HG03469 (cell line): ENCODE measurements at regions not wholly inside any gene's neighbourhood (a gene's known extent, or its start where the extent isn't known, plus 50 kb on each side); places are given as distances from the start of the nearest gene placed in this dataset.

Source experiments
- ATAC-seq: cut with Tn5 transposase; IDR thresholded peaks from one replicate; pipeline ENCODE4 v1.9.1; 2021; ENCODE audit warnings: mild to moderate bottlenecking, moderate library complexity, moderate number of reproducible peaks; ENCODE audit not compliant: unreplicated experiment

DNA sequence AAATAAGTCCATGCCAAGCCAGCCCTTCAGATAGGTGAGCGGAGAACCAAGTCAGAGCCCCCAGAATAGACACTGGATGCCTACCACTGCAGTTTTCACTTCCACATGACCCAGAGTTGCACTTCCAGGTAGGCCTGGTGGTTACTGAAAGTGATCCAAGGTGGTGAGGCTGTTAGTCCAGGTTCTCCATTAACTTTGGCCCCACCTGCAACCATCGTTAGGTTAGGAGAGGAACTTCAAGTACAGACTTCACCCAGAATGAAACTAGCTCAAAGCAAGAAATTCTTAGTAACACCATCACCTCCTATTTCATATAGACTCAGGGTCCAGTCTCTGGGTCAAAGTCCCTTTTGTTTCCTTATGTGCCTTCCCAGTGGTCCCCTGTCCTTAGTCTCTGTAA, 293.1 kb upstream of the ID2 start:
- ATAC-seq = no peak

DNA sequence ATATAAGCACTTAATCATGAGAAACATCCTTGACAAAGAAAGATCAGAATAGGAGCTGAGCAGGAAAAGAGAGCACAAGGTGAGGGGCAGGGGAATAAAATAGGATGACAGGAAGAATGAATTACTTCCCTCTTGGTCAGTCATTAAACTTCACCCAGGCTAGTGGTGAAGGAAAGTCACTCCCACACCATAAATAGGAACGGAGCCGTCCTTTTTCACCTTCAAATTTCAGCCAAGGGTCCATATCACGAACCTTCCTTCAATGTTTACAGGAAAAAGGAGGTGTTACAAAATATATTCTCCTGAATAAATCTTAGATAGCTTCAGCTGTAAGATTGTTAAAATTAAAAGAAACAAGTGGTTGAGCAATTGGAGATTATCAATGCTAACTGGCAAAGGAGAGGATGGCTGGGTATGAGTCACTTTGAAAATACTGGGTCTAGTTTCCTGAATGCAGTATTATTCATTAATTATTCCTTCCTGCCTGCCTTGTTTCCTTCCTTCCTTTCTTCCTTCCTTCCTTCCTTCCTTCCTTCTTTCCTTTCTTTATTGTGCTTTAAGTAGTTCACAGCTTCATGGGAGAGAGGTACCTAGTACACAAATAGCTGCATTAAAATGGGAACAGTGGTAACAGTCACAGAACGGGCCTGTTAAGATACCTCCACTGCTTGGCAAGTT, 292.3 kb upstream of the ID2 start:
- ATAC-seq = no peak

DNA sequence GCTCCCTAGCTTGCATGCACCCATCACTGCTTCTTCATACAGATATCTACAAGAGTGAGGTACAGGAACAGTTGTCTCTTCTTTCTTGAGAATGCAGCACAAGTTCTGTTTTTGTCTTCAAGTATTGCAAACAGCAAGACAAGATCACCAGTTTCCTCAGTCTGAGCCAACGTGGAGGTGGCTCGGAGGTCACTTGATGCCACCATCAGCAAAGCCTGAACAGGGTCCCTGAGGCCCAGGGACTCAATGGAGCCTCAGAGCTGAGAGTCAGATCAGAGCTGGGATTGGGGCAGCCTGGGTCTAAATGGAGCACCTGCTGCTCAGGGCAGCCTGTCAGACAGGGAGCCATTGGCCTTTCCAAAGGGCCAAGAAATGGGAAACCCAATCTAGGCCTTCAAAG, 290.7 kb upstream of the ID2 start:
- ATAC-seq = no peak

DNA sequence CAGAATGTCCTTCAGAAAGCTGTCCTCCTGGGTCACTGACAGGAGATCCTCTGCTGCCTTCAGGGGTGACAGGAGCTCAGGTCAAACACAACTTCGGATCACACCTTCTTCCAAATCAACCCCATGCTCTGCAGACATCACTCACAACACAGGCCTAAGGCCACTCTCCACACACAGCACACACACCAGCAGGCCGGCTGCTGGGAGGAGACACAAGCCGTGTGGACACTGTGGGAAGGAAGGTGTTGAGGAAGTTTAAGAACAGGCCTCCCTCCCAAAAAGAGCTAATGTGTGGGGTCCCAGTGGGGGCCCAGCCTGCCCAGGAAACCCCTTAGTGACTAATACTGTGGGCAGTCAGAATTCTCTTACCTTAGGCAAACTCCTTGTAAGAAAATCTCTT, 290.3 kb upstream of the ID2 start:
- no peak for ATAC-seq

DNA sequence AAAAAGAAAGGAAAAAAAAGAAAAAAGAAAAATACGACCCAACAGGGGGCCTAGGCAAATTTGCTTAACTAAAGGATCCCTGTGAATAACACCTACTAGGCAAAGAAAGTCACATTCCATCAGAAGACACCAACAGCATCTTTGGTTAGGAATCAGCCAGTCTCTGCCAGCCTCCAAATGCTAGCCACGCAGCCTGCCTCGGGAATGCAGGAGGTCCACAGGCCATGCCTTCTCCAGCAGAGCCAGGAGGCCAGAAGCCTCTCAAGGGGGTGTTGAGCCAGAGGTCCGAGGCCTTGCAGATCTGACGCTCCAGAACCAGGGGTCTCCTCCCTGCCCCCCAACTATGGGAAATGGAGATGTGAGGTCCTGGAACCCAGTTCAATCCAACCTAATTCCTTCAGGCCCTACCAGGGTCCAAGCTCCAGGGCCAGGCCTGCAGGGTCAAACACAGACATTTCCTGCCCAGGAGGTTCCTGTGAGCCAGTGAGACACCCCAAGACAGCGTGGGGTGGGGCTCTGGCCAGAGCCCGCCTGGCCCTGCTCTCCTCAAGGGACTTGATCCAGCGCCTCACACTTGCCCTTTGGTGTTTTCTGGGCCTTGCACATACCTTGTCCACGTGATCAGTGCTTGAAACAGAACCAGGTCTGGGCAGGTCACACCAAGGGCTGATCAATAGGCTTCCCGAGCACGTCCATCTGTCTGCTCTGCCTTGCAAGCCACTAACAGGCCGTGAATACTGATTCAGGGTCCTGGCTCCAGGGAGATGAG, 289.6 kb upstream of the ID2 start:
- no peak for ATAC-seq

DNA sequence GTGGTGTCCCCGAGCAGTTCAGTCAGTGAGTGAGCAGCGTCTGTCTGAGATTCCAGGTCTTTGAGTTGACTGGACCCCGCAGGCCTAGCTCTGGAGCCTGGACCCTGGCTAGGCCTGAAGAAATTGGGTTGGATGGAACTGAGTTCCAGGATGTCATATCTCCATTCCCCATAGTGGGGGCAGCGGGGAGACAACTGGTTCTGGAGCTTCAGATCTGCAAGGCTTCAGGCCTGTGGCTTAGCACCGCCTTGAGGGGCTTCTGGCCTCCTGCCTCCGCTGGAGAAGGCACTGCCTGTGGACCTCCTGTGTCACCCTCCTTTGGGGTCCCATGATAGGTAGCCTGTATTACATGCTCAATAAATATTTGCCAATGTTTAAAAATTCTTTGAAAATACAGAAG, 288.4 kb upstream of the ID2 start:
- ATAC-seq = no peak

DNA sequence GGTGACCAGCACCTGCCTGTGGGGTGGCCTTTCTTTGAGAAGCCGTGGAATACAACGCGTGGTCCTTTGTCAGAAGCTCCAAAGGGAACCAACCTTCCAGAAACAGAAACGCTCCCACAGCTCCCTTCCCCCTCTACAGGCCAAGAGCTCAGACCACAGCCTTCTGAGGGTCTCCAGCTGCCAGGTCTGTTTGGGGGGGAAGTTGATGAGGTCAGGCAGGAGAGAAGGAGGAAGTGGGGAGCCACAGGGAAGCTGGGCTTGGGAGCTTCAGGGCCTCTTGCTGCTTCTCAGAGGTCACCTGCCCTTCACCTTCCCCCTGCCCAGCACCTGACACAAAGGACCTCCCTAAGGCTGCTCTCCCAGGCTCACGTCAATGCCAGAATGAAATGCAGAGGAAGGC, 287.7 kb upstream of the ID2 start:
- no peak for ATAC-seq

DNA sequence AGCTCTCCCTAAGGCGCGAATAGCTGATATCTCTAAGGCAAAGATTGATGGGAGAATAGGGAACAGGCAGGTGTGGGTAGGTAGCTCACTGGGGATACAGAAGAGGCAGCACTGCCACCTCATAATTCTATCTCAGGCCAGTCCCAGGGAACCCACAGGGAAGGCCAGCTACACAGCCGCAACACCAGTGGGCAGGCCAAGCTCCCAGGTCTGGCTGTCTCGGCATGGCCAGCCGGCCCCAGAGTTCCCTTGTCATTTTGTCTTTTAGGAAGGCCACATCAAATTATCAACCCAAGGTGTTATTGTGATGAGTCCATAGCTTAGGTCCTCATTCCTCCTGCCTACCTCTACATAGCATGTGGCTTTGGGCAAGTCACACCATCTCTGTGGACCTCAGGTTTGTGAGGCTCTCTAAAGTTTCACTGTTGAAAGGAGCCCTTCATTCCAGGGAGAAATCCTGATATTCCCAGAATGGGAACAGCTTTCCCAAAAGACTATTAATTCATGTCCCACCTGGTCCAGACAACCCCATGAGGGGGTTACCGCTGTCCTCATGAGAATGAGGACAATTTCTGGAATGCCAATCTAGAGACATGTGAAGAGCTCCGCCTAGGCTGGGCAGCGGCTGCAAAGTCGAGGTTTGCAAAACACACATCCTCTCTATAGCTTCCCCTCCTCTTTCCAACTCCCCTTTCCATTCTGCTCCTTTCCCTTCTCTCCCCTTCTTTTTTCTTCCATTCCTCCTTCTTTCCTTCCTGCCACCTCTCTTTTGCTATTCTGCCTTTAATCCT, 287.1 kb upstream of the ID2 start:
- ATAC-seq = no peak

DNA sequence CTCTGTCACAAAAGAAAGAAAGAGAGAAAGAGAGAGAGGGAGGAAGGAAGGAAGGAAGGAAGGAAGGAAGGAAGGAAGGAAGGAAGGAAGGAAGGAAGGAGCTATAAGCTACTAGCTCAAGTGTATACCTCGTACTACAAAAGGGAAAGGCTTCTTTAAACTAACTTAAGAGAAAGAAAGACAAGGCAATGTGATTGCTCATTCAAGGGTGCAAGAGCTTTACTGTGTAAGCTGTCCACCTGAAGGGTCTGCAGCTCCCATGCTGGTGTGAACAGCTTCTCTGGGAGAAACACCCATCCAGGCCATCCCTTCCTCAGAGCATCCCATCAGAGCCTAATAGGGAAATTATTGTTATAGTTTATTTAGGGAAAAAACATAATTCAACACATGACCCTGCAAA, 286.1 kb upstream of the ID2 start:
- ATAC-seq = no peak

DNA sequence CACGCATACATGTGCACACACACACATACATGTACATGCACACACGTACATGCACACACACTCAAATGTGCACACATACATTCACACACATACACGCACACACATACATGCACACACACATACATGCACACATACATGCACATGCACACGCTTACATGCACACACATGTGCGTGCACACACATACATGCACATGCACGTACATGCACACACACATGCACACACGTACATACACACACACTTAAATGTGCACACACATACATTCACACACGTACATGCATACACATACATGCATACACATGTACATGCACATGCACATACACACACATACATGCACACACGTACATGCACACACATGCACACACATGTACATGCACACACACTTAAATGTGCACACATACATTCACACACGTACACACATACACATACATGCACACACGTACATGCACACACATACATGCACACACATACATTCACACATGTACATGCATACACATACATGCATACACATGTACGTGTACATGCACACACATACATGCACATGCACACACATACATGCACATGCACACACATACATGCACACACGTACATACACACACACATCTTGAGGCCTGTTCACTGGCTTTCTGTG, 283.7 kb upstream of the ID2 start:
- ATAC-seq = no peak

DNA sequence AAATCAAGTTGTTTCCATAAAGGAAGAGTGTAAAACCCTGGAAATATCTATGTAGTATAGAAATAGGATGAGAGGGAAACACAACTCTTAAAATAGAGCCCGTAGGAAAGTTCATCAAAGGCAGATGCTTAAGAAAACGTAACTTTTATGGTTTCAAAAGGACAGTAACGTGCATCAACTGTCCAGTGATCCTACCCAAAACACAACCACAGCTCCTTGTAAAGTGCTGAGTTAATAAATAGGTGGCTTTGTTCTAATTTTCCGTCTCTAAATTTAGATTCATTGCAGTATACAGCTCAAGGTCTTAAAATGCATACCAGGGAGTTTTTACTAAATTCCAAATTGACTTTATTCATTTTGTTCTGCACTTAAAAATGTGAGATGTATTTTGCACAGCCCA, 282.1 kb upstream of the ID2 start:
- no peak for ATAC-seq

DNA sequence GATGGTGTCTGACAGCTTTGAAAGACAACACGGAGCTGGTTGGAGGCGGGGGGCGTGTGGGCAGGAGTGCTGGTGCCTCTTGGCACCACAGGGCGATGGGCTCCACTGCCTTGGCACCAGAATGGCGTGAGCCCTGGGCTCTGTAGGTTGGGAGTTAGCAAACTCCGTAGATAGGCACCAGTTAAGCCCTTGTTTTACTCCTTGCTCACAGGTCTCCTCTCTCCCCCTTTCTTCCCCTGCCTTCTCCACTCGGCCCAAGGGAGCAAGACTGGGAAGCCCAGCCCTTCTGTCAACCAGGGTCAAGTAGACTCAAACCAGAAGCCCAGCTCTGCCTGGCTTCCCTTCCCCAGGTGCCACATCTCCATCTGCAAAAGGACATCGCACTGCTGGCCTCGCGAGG, 281.7 kb upstream of the ID2 start:
- ATAC-seq = no peak

DNA sequence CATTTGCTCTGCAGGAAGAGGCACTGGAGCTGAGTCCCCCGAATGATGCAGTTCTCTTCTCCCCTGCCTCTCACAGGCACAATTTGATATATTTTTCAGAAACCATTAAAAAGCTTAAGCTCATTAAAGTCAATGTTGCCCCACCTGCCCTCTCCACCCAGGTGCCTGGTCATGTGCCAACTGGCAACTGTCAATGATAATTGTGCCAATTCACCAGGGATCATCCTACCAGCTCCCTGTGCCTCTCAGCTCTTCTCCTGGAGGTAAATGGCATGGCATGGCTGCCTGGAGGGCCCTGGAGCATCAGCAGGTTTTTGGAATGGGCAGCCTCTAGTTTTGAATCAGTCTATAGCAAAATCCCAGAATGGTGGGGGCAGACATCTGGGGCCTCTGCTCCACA, 279.6 kb upstream of the ID2 start:
- ATAC-seq = no peak

DNA sequence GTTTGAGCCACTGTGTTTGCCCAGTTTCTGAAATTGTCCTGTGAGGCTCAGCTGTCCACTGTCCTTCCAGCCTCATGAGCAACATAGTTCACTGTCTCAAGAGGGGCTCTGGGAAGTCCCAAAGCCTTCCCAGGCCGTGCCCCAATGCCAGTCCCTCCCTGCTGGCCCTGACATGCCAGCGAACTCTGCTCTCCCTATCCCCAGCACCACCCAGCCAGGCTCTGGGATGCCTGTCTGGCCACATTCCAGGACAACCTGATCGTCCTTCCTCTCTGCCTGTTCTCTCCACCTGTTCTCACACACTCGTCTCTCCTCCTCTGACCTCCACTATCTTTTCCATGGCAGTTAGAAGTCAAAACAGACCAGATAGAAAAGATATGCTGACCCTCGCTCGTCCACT, 278.0 kb upstream of the ID2 start:
- no peak for ATAC-seq

DNA sequence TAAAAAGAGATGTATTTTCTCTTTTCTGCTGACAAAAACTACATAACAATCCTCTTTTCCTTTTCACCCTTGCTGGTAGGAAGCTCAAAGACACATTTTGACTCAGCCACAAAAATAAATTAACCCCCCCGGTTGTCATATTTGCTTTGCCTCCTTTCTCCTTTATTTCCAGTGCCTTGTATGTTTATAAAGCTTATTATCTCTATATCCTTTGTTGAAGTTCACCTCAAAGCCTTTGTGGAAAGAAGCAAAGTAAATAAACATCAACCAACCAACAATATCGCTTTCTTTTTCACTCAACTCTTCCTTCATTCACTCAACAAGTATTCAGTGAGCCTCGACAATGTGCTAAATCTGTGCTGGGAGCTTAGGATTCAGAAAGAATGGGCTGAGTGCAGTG, 276.5 kb upstream of the ID2 start:
- no peak for ATAC-seq

DNA sequence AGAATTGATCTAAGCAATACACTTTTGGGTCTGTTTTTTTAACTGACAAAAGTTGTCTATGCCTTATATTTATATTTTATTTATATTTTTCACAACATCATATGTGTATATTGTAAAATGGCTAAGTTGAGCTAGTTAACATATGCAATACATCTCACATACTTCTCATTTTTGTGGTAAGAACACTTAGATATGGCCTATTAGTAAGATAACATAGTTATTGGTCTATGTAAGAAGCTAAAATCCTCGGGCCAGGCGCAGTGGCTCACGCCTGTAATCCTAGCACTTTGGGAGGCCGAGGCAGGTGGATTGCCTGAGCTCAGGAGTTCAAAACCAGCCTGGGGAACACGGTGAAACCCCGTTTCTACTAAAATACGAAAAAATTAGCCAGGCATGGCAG, 275.6 kb upstream of the ID2 start:
- no peak for ATAC-seq

DNA sequence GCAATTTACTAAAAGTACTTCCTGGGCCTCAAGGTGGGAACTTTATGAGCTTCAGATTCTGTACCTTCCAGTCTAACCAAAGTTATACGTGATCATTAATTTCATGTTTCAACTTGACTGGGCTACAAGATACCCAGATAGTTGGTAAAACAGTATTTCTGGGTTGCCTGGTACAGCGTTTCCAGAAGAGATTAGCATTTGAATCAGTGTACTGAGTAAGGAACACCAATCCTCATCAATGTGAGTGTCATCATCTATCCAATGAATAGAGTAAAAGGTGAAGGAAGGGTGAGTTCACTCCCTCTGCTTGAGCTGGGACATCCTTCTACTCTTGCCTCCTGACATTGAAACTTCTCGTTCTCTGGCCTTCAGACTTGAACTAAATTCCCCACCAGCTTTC, 274.5 kb upstream of the ID2 start:
- ATAC-seq = no peak

DNA sequence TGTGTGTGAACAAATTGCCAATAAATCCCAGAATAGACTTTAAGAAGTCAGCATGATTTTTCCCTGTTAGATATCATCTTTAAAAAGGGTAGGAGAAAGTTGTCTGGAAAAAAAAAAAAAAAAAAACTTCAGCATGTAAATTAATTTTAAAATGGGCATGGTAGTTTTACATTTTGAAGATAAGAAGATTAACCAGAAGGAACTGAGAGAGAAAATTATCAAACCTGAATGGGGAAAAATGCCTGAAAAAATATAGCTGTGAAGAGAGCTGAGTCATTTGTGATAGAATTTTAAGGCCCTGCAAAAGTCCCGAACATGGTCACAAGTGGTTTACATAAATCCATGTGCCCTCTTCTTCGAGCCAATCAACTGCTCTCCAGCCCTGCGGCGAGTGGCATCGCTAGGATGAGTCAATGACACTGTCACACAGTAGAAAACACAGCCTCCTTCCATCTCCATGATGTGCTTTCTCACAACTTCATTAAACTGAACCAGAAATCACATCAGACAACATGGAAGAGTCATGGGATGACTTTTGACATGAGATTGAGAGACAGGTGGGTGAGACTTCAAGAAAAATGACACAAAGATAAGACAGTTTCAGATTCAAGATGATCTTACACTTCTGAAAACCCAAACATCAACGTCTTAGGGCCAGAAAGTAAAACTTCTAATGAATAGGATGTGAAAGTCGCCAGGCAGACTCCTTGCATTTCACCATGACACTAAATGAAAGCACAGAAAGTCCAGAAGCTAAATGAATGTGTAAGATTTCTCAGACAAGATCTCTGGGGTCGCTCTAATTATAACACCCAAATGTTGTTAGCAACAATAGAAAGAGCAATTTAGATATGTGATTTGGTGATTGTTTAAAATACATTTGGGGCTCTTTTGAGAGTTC, 273.0 kb upstream of the ID2 start:
- ATAC-seq = peak; percentile 81

DNA sequence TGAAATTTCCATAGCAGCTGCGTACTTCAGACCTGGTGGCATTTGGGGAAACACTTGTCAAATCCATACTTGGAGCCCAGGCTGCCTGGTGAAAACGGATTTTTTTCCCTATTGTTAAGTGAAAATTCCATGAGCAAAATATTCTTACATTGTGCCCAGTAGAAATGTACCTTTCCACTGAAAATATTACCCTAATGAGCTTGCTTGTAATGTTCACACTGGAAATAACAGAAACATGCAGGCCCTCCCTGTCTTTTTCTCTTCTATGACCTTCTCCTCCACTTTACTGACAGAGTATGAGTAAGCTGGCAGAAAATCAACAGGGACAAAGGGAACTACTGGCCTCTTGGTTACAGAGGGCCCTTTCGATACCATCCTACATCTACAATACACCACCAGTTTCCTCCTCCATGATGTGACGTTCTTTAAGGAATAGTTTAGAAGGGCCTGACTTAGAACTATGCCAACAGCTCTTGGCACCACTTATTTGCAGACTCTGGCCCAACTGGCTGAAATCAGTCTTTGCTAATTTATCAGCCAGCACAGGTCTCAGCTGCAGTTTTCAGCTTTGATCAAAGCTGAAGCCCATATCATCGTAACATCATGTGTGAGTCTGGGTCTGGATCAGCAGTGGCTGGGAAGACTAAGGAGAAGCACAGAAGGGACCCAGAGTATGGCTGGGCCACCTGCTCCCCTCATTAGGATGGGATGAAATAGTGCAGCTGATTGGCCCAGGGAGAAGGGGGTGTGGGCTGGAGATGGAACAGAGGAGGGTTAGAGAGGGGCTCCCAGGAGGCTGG, 272.2 kb upstream of the ID2 start:
- no peak for ATAC-seq

DNA sequence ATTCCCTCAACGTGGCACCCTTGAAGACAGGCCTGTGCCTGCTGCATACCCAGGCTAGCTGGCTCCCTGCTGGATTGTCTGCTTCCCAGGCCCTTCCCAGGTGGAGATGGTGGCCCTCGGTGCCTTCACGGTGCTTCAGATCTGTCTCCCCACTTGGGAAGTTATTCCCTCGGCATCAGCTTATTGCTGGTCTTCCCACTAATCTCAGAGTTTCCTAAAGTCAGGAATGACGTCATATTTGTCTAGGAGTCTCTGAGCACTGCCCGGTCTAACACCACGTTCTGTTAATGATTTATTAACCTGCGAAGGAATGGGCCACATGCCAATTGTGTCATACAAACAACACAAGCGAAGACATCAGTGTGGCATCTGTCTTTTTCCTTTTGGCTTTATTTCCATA, 269.8 kb upstream of the ID2 start:
- ATAC-seq = no peak
